ENCODE measurements at regions not wholly inside any gene's neighbourhood (a gene's known extent, or its start where the extent isn't known, plus 50 kb on each side); places are given as distances from the start of the nearest gene placed in this dataset.

- H3K4me1 Mint-ChIP-seq (ENCODE audit: insufficient read depth, unreplicated experiment) = peaks cover 6% of the 10 kb centered on the region
- no peaks in the 10 kb centered on the region for H3K36me3 Mint-ChIP-seq (ENCODE audit: insufficient read depth, unreplicated experiment)
- POLR2A ChIA-PET = no interaction called here
- DNase-seq (ENCODE audit: unreplicated experiment) = no peak
- no peaks in the 10 kb centered on the region for H3K27me3 Mint-ChIP-seq (ENCODE audit: insufficient read depth, unreplicated experiment)
- intact Hi-C loops (cut with micrococcal nuclease) = no loop called here
- H3K9me3 Mint-ChIP-seq (ENCODE audit: unreplicated experiment) = no peaks in the 10 kb centered on the region
- CTCF ChIA-PET = interaction anchor here (0.7 kb wide), 1 partner anchor 1184 kb away, joined by 3 read pairs; no protein-coding TSS in a partner anchor
- no peak overlapping the region for H3K4me3 Mint-ChIP-seq (ENCODE audit: unreplicated experiment)
- no peak for TF ChIP-seq CTCF (IDR thresholded peaks at IDR 0.05; ENCODE audit: unreplicated experiment)
- H3K27ac Mint-ChIP-seq (ENCODE audit: low read depth, unreplicated experiment) = no peak overlapping the region
- no TSS peak for BruUV-seq (replicated peaks)
These were observed 446.3 kb downstream of the OLFM4 start for GRCh38 chr13:53474878-53475277.

GRCh38 chr13:53490752-53491151 lies 462.1 kb downstream of the OLFM4 start:
- no TSS peak for BruUV-seq (replicated peaks)

GRCh38 chr13:53494406-53494805 lies 465.8 kb downstream of the OLFM4 start:
- no peak for TF ChIP-seq CTCF (IDR thresholded peaks at IDR 0.05; ENCODE audit: unreplicated experiment)

More at GRCh38 chr13:53490752-53491151, 462.1 kb downstream of the OLFM4 start:
- Mint-ChIP-seq H3K9me3 (ENCODE audit: unreplicated experiment) (peaks cover 10% of the 10 kb centered on the region), H3K4me3 (ENCODE audit: unreplicated experiment) (no peak overlapping the region), H3K27me3 (ENCODE audit: insufficient read depth, unreplicated experiment) (no peaks in the 10 kb centered on the region), H3K36me3 (ENCODE audit: insufficient read depth, unreplicated experiment) (no peaks in the 10 kb centered on the region), H3K4me1 (ENCODE audit: insufficient read depth, unreplicated experiment) (no peaks in the 10 kb centered on the region), H3K27ac (ENCODE audit: low read depth, unreplicated experiment) (no peak overlapping the region)
- ChIA-PET CTCF (interaction anchor here (0.6 kb wide), 1 partner anchor 864 kb away, joined by 7 read pairs; no protein-coding TSS in a partner anchor), POLR2A (no interaction called here)
- no peak for TF ChIP-seq CTCF (IDR thresholded peaks at IDR 0.05; ENCODE audit: unreplicated experiment)
- no peak for DNase-seq (ENCODE audit: unreplicated experiment)
- intact Hi-C loops (cut with micrococcal nuclease) = no loop called here

GRCh38 chr13:53499576-53500133 lies 471.0 kb downstream of the OLFM4 start:
- no peak for TF ChIP-seq CTCF (IDR thresholded peaks at IDR 0.05; ENCODE audit: unreplicated experiment)
- Mint-ChIP-seq H3K9me3 (ENCODE audit: unreplicated experiment) (peaks cover 12% of the 10 kb centered on the region), H3K27me3 (ENCODE audit: insufficient read depth, unreplicated experiment) (no peaks in the 10 kb centered on the region), H3K4me1 (ENCODE audit: insufficient read depth, unreplicated experiment) (no peaks in the 10 kb centered on the region), H3K4me3 (ENCODE audit: unreplicated experiment) (no peak overlapping the region), H3K27ac (ENCODE audit: low read depth, unreplicated experiment) (no peak overlapping the region), H3K36me3 (ENCODE audit: insufficient read depth, unreplicated experiment) (no peaks in the 10 kb centered on the region)
- ChIA-PET CTCF (interaction anchor here (0.6 kb wide), 1 partner anchor 22 kb away, joined by 3 read pairs; no protein-coding TSS in a partner anchor), POLR2A (no interaction called here)
- intact Hi-C loops (cut with micrococcal nuclease) = no loop called here
- BruUV-seq (replicated peaks) = no TSS peak
- no peak for DNase-seq (ENCODE audit: unreplicated experiment)

More at GRCh38 chr13:53494406-53494805, 465.8 kb downstream of the OLFM4 start:
- no peak for DNase-seq (ENCODE audit: unreplicated experiment)
- intact Hi-C loops (cut with micrococcal nuclease) = no loop called here
- POLR2A ChIA-PET = no interaction called here
- H3K27ac Mint-ChIP-seq (ENCODE audit: low read depth, unreplicated experiment) = no peak overlapping the region
- H3K36me3 Mint-ChIP-seq (ENCODE audit: insufficient read depth, unreplicated experiment) = no peaks in the 10 kb centered on the region
- H3K4me3 Mint-ChIP-seq (ENCODE audit: unreplicated experiment) = no peak overlapping the region
- BruUV-seq (replicated peaks) = no TSS peak
- CTCF ChIA-PET = no interaction called here
- peaks cover 8% of the 10 kb centered on the region for H3K9me3 Mint-ChIP-seq (ENCODE audit: unreplicated experiment)
- no peaks in the 10 kb centered on the region for H3K27me3 Mint-ChIP-seq (ENCODE audit: insufficient read depth, unreplicated experiment)
- H3K4me1 Mint-ChIP-seq (ENCODE audit: insufficient read depth, unreplicated experiment) = no peaks in the 10 kb centered on the region

Data from MCF 10A (cell line).